GM13977 (cell line): ENCODE measurements at regions not wholly inside any gene's neighbourhood (a gene's known extent, or its start where the extent isn't known, plus 50 kb on each side); places are given as distances from the start of the nearest gene placed in this dataset.

Source experiments
- DNase-seq: peaks from one replicate; pipeline ENCODE4 v3.0.0; 2012; ENCODE audit warnings: low spot score
- CTCF ChIP-seq: IDR thresholded peaks from 2 replicates; pipeline ENCODE4 v1.5.1; 2012; ENCODE audit warnings: mild to moderate bottlenecking, control low read depth; ENCODE audit not compliant: insufficient read depth; ENCODE audit errors: extremely low read depth, missing control alignments
- in situ Hi-C: fragments of 300-500 bp; cut with MboI; formaldehyde crosslinking; loops from one replicate; pipeline ENCODE4 v1.12.0; 2022; ENCODE audit warnings: low sequenced_read_pairs, low pct_unique_long_range_greater_than_20kb, mixed read lengths, inconsistent platforms; ENCODE audit not compliant: unreplicated experiment

DNA sequence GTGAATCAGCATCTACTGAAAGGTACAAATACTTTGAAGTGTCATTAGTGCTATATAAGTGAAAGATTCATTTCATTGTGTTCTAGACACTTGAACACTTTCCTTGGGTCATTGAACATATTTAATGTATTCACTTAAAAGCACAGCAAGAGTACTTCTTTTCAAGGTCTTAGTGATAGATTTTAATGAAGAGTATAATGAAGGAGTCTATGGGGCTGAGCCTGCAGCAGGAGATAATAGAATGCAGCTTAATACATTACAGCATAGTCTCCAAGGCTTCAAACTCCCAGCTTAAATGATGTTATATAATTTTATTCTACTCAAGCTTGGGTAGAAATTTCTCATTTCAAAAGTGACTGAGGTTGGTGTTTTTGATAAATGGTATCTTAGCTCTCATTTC is 66.1 kb upstream of the VEGFC start:
- no peak for DNase-seq
- no peak for TF ChIP-seq CTCF
- in situ Hi-C loops, result no loop called here

GRCh38 chr4:176864238-176864637 is 71.5 kb upstream of the VEGFC start:
- no peak for TF ChIP-seq CTCF
- in situ Hi-C loops, result no loop called here
- no peak for DNase-seq

GRCh38 chr4:176868676-176869075 is 76.0 kb upstream of the VEGFC start:
- TF ChIP-seq CTCF, result no peak
- in situ Hi-C loops, result no loop called here
- no peak for DNase-seq

DNA sequence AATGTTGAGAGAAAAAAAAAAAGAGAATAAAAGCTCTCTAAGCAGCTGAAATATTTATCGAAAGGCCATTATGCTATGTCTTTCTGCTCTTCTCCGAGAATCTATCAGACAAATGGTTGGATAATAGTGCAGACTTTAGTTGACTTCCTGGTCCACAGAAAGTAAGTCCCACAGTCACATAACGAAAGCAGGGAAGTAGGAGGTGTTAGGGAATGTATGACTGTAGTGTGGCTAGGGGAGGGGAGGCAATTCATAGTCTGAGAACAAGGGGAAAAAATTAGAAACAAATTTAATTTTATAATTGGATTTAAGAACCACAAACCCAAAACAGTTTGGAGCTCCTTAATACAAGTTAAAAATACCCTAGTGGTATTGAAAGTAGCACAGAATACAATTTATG is 79.7 kb upstream of the VEGFC start:
- no peak for DNase-seq
- TF ChIP-seq CTCF, result no peak
- in situ Hi-C loops, result no loop called here

- in situ Hi-C loops, result no loop called here
- TF ChIP-seq CTCF, result no peak
- no peak for DNase-seq
These were observed 82.2 kb upstream of the VEGFC start for GRCh38 chr4:176874721-176875445.

GRCh38 chr4:176875446-176875930 is 82.8 kb upstream of the VEGFC start:
- no peak for DNase-seq
- in situ Hi-C loops, result no loop called here
- TF ChIP-seq CTCF, result no peak
